ENCODE measurements at regions not wholly inside any gene's neighbourhood (a gene's known extent, or its start where the extent isn't known, plus 50 kb on each side); places are given as distances from the start of the nearest gene placed in this dataset.
"Not testable (repeated sequence)": the region's sequence is repeated elsewhere in the genome, so short reads cannot be mapped to it uniquely, and the experiment has no call there.

- TF ChIP-seq CTCF (IDR thresholded peaks at IDR 0.05; ENCODE audit: low read depth, low read length) (no peak), EZH2phosphoT487 (IDR thresholded peaks at IDR 0.05; ENCODE audit: low read depth) (no peak)
- no peaks in the 10 kb centered on the region for H3K27me3 ChIP-seq (ENCODE audit: low read depth, low read length)
- H3K27ac ChIP-seq (ENCODE audit: low read length), result peak overlapping the region; percentile 45; the same call in 1 of the 2 replicates
Measured at GRCh38 chr1:104197516-104197915, 447.8 kb downstream of the AMY1C start.

GRCh38 chr1:104212239-104212638, 462.5 kb downstream of the AMY1C start:
- Histone ChIP-seq H3K9me3 (ENCODE audit: insufficient read depth, low read length) (no peaks in the 10 kb centered on the region), H3K36me3 (replicated peaks; ENCODE audit: low read depth, low read length) (no peaks in the 10 kb centered on the region), H2AFZ (ENCODE audit: low read depth, low read length) (no peak overlapping the region), H4K20me1 (ENCODE audit: insufficient read depth, low read length) (no peaks in the 10 kb centered on the region), H3K4me1 (ENCODE audit: low read length) (no peaks in the 10 kb centered on the region), H3K9ac (ENCODE audit: low read length) (no peak overlapping the region), H3K4me2 (ENCODE audit: low read length) (no peak overlapping the region), H3K27ac (ENCODE audit: low read length) (no peak overlapping the region), H3K79me2 (ENCODE audit: low read length) (no peaks in the 10 kb centered on the region), H3K27me3 (ENCODE audit: low read depth, low read length) (no peaks in the 10 kb centered on the region), H3K4me3 (ENCODE audit: low read length) (no peak overlapping the region)
- no peak for TF ChIP-seq EZH2phosphoT487 (IDR thresholded peaks at IDR 0.05; ENCODE audit: low read depth)
- TF ChIP-seq CTCF (IDR thresholded peaks at IDR 0.05; ENCODE audit: low read depth, low read length), result no peak

More at GRCh38 chr1:104197516-104197915, 447.8 kb downstream of the AMY1C start:
- no peak overlapping the region for H3K9ac ChIP-seq (ENCODE audit: low read length)
- no peaks in the 10 kb centered on the region for H4K20me1 ChIP-seq (ENCODE audit: insufficient read depth, low read length)
- no peak overlapping the region for H3K4me3 ChIP-seq (ENCODE audit: low read length)
- H3K4me2 ChIP-seq (ENCODE audit: low read length), result no peak overlapping the region
- peaks cover under 1% of the 10 kb centered on the region for H3K36me3 ChIP-seq (replicated peaks; ENCODE audit: low read depth, low read length)
- no peak overlapping the region for H2AFZ ChIP-seq (ENCODE audit: low read depth, low read length)
- peaks cover 17% of the 10 kb centered on the region for H3K4me1 ChIP-seq (ENCODE audit: low read length)
- no peaks in the 10 kb centered on the region for H3K79me2 ChIP-seq (ENCODE audit: low read length)
- H3K9me3 ChIP-seq (ENCODE audit: insufficient read depth, low read length), result no peaks in the 10 kb centered on the region

GRCh38 chr1:104217395-104217986, 467.8 kb downstream of the AMY1C start:
- H3K4me1 ChIP-seq (ENCODE audit: low read length); H3K9me3 ChIP-seq (ENCODE audit: insufficient read depth, low read length); H3K27me3 ChIP-seq (ENCODE audit: low read depth, low read length); H3K79me2 ChIP-seq (ENCODE audit: low read length); H3K4me2 ChIP-seq (ENCODE audit: low read length); H3K4me3 ChIP-seq (ENCODE audit: low read length); H3K36me3 ChIP-seq (replicated peaks; ENCODE audit: low read depth, low read length); H2AFZ ChIP-seq (ENCODE audit: low read depth, low read length); H3K9ac ChIP-seq (ENCODE audit: low read length); H4K20me1 ChIP-seq (ENCODE audit: insufficient read depth, low read length); H3K27ac ChIP-seq (ENCODE audit: low read length): not testable (repeated sequence)

DNA sequence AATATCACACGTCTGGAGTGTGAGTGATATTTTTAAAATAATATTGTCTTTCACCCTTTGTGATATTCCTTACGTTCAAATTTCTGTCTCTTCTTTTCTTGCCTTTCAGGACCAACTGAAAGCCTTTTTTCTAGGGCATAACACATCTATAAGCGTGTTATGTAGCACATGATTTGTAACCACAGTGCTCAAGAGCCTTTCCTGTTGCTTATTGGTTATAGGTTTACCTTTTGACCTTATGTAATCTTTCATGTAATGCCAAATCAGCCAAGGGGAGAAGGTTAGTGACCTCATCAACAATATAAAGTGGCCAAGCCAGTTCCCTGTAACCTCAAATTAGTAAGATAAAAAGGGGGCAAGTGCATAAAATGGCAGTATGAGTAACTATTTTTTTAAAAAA, 480.2 kb downstream of the AMY1C start:
- Histone ChIP-seq H3K27ac (ENCODE audit: low read length) (no peak overlapping the region), H2AFZ (ENCODE audit: low read depth, low read length) (no peak overlapping the region), H3K27me3 (ENCODE audit: low read depth, low read length) (no peaks in the 10 kb centered on the region), H3K9me3 (ENCODE audit: insufficient read depth, low read length) (no peaks in the 10 kb centered on the region), H3K9ac (ENCODE audit: low read length) (no peak overlapping the region), H4K20me1 (ENCODE audit: insufficient read depth, low read length) (no peaks in the 10 kb centered on the region), H3K4me2 (ENCODE audit: low read length) (no peak overlapping the region), H3K4me1 (ENCODE audit: low read length) (peaks cover 4% of the 10 kb centered on the region; the same call in 1 of the 2 replicates), H3K36me3 (replicated peaks; ENCODE audit: low read depth, low read length) (no peaks in the 10 kb centered on the region), H3K4me3 (ENCODE audit: low read length) (no peak overlapping the region), H3K79me2 (ENCODE audit: low read length) (no peaks in the 10 kb centered on the region)
- TF ChIP-seq CTCF (IDR thresholded peaks at IDR 0.05; ENCODE audit: low read depth, low read length), result no peak
- TF ChIP-seq EZH2phosphoT487 (IDR thresholded peaks at IDR 0.05; ENCODE audit: low read depth), result no peak

Measured in OCI-LY3 (cell line).